GM23248 (cell line): ENCODE measurements at regions not wholly inside any gene's neighbourhood (a gene's known extent, or its start where the extent isn't known, plus 50 kb on each side); places are given as distances from the start of the nearest gene placed in this dataset.

Source experiments
- EZH2 ChIP-seq: fragments of 200-600 bp; sonication (generic); IDR thresholded peaks from 2 replicates; pipeline ENCODE4 v1.6.1; 2018; ENCODE audit warnings: antibody characterized with exemption, mild to moderate bottlenecking; ENCODE audit not compliant: insufficient read depth, poor library complexity, severe bottlenecking
- EZH2phosphoT487 ChIP-seq: fragments of 200-600 bp; sonication (generic); IDR thresholded peaks from 2 replicates; pipeline ENCODE4 v1.6.1; 2018; ENCODE audit warnings: antibody characterized with exemption, moderate library complexity, mild to moderate bottlenecking, low read depth; ENCODE audit not compliant: insufficient read depth

DNA sequence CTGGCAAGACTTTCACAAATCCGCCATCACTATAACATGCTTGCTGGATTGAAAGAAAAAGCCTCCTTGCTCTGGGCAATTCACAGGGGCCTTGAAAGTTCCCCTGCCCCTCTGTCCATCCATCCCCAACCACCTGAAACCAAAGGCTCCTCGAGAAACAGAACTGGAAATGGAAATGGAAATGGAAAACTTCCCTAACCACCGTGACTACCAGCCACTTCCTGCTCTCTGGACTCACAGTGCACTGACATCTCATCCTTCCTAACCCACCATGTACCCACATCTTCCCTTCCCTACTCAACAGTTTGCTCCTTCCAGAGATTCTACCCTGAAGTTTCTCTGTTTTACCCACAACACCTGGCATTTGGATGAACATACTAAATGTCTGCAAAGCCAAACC is 603.6 kb upstream of the DIPK2B start:
- TF ChIP-seq EZH2, result no peak
- no peak for TF ChIP-seq EZH2phosphoT487
